BE2C (cell line): ENCODE measurements at regions not wholly inside any gene's neighbourhood (a gene's known extent, or its start where the extent isn't known, plus 50 kb on each side); places are given as distances from the start of the nearest gene placed in this dataset.

Experiments
- DNase-seq: peaks from one replicate; pipeline ENCODE4 v3.0.0-alpha.2; 2020
- H3K27me3 ChIP-seq: fragments of 250-450 bp; sonication (Bioruptor Pico); 2 replicates; pipeline ENCODE4 v1.5.1; 2020; ENCODE audit warnings: mild to moderate bottlenecking
- H3K36me3 ChIP-seq: fragments of 250-450 bp; sonication (Bioruptor Pico); 2 replicates; pipeline ENCODE4 v1.5.1; 2020; ENCODE audit warnings: mild to moderate bottlenecking
- H3K4me1 ChIP-seq: fragments of 250-450 bp; sonication (Bioruptor Pico); 2 replicates; pipeline ENCODE4 v1.5.1; 2020
- H3K4me3 ChIP-seq: 2 replicates; pipeline ENCODE4 v1.5.1; 2011; ENCODE audit warnings: low read depth, low read length
- H3K9me3 ChIP-seq: fragments of 250-450 bp; sonication (Bioruptor Pico); 2 replicates; pipeline ENCODE4 v1.5.1; 2020
- CTCF ChIP-seq: IDR thresholded peaks from 2 replicates; pipeline ENCODE4 v1.5.1; 2012; ENCODE audit warnings: mild to moderate bottlenecking, low read depth, low read length

DNA sequence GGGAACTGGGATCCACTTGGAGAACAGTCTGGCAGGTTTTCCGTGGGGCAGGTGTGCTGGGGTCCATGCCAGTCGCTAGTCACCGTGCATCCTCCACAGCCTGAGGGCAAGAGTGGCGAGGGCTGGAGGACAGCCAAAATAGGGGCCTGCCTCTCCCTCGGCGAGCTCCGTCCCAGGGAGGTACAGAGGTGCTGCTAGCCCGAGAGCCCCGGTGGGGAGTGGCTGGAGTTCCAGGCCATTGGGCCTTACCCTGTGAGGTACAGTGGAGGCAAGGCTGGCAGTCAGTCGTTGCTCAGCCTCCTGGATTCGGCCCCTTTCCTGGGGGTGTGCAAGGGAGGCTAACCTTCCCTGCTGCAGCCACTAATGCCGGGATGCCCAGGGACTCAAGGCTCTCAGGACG is 406.6 kb downstream of the CMPK2 start:
- no peak for TF ChIP-seq CTCF
- no peaks in the 10 kb centered on the region for H3K9me3 ChIP-seq
- H3K27me3 ChIP-seq, result no peaks in the 10 kb centered on the region
- DNase-seq, result no peak
- no peaks in the 10 kb centered on the region for H3K36me3 ChIP-seq
- no peaks in the 10 kb centered on the region for H3K4me1 ChIP-seq
- H3K4me3 ChIP-seq, result no peak overlapping the region

GRCh38 chr2:6470518-6470917 is 395.2 kb downstream of the CMPK2 start:
- Histone ChIP-seq H3K27me3 (no peaks in the 10 kb centered on the region), H3K4me1 (no peaks in the 10 kb centered on the region), H3K4me3 (no peak overlapping the region), H3K9me3 (no peaks in the 10 kb centered on the region), H3K36me3 (no peaks in the 10 kb centered on the region)
- DNase-seq, result no peak
- no peak for TF ChIP-seq CTCF

- no peaks in the 10 kb centered on the region for H3K36me3 ChIP-seq
- H3K4me1 ChIP-seq, result no peaks in the 10 kb centered on the region
- no peak for DNase-seq
- no peak overlapping the region for H3K4me3 ChIP-seq
- H3K27me3 ChIP-seq, result no peaks in the 10 kb centered on the region
- no peak for TF ChIP-seq CTCF
- H3K9me3 ChIP-seq, result no peaks in the 10 kb centered on the region
These were observed 394.3 kb downstream of the CMPK2 start for GRCh38 chr2:6471419-6471818.

DNA sequence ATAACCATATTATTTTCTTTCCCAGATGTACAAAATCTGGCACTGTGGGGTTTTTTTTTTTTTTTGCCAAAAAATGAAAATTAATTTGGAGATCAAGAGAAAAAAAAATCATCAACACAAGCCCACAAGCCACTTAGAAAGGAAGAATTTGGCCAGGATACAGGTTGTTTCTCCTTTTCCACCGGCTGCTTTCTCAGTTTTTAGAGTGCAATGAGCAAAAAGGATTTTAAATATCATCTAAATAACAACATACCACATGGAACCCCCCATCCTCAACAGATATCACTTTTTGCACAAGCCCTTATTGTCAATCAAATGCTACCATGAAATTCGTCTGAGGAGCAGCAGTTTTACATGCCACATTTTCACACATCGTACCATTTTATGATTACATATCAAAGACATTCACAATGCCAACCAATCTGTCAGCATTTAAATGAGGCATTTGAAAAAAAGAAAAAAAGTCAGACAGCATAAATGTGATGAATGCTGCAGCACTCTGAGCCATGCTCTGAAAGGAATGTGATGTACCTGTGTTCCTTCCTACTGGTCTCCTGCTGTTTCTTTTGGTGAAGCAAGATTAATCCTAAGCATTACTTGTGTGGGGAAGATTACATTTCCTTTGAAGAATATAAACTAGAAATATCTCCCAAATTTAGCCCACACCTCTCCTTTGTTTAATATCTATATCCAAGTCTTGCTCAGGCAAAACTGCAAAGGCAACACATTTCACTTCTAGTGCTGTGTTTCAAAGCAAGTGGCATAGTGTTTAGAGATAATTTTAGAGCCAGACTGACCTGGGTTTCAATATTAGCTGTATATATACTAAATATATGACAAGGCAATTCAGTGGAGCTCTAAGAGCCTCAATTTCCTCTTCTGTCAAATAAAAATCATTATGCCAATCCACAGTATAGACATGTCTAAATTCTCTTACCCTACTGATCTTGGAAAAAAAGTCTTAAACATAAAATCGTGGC is 391.3 kb downstream of the CMPK2 start:
- Histone ChIP-seq H3K36me3 (no peaks in the 10 kb centered on the region), H3K27me3 (no peaks in the 10 kb centered on the region), H3K4me1 (no peaks in the 10 kb centered on the region), H3K4me3 (no peak overlapping the region), H3K9me3 (no peaks in the 10 kb centered on the region)
- TF ChIP-seq CTCF, result no peak
- DNase-seq, result no peak

DNA sequence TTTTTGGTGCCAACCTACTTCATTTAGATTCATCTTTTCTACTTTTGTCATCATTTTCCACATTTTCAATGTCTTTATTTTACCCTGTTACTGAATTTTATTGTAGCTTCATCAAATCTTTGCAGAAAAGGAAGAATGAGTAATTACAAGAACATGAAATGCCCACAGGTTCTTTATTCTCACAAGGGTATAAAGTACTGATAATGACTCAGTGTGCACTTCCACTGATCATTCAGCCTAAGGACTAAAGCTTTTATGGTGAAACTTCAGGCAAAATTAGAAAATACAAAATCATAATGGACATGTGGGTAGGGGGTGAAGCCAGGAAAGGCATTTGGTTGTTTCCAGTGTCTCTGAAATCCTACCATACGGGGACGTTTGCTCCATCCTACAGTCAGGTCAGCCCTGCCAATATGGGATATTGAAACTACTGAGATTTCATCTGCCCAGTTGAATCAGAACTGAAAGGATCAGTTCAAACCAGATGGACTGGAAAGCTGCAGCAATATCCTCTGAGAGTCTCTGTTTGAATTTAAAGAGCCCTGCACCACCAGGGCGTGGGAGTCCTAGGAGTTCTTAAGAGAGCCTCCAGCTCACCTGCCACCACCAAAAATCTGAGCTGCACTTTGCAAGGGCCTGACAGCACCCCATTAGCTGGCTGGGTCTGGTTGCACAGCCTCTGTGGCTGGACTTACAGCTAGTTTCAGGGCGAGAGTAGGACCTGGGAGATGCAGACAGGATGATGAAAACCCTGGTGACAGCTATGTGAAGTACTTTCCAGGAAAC is 390.4 kb downstream of the CMPK2 start:
- Histone ChIP-seq H3K4me3 (no peak overlapping the region), H3K27me3 (no peaks in the 10 kb centered on the region), H3K9me3 (no peaks in the 10 kb centered on the region), H3K36me3 (no peaks in the 10 kb centered on the region), H3K4me1 (no peaks in the 10 kb centered on the region)
- TF ChIP-seq CTCF, result no peak
- DNase-seq, result no peak
